ENCODE measurements at regions not wholly inside any gene's neighbourhood (a gene's known extent, or its start where the extent isn't known, plus 50 kb on each side); places are given as distances from the start of the nearest gene placed in this dataset.
"Not testable (repeated sequence)": the region's sequence is repeated elsewhere in the genome, so short reads cannot be mapped to it uniquely, and the experiment has no call there.

DNA sequence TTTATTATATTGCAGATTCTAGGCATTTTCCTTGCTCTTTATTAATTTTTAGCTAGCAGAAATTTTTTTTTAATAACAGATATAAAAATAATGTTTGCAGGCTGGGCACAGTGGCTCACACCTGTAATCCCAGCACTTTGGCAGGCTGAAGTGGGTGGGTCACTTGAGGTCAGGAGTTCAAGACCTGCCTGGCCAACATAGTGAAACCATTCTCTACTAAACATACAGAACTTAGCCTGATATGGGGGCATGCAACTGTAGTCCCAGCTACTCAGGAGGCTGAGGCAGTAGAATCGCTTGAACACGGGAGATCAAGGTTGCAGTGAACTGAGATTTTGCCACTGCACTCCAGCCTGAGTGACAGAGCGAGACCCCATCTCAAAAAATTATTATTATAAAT is 304.6 kb upstream of the KCND2 start:
- not testable (repeated sequence) for DNase-seq

DNA sequence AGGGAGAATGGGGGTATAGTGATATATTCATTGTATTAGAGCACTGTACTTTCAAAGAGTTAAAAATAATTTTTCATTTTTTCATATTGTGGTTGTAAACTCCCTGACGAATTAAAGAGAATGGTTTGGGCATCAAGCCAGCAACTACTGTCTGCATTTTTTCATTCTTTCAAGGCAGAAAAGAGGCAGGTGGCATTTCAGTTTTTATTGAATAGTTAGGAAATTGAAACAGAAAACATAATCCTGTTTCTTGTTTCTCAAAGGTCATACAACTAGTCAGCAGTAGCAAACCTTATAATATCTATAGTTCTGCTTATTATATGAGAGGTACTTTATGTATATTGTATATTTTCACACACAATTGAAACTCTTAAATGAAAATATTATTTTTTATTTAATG is 303.9 kb upstream of the KCND2 start:
- DNase-seq = no peak

DNA sequence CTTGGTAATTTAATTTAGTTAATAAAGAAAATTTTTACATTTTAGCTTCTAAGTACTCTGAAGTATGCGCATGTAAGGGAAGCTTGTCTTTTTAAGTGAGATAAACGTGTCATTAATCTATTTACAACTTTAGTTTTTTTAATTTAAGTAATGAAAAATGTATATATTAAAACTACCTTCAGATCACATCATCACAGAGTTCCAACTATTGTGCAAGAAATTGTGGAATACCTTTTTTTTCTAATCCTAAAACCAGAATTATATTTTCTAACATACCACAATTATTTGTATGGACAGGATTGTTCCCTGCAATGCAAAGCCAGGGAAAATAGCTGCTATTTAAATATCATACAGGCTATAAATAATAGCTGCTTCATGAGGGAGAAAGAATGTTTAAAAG is 303.2 kb upstream of the KCND2 start:
- no peak for DNase-seq

DNA sequence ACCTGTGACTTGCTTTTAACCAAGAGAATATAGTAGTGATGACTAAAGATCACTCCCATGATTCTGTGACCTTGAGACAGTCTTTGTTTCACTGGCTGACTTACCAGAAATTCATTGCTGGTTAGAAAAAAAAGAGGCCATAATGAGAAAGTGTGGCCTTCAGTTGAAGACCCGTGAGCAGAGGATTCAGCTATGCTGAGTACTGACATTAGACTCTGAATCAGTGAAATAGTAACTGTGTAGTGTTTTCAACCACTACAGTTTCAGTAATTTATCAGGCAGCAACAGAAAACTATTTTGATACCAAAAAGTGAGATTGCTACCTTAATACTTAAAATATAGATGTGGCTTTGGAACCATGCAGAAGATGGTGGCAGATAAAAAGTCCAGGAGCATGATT is 298.0 kb upstream of the KCND2 start:
- no peak for DNase-seq

DNA sequence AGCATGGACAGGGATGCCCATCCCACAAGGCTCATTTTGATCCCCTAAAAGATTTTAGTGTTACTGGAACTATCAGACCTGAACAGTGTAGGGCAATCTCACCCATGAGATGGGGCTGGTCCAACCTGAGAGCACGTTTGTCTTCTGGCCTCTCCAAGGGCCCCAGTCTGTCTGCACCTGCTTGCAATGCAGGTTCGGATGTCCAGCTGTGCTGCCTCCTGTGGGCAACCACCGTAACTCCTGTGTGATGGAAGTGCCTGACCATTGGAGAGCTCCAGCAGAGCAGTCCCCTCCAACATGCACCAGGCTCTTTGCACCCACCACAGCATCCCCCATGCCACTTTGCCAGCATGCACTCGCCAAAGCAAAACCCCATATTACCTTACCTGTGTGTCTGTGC is 290.1 kb upstream of the KCND2 start:
- DNase-seq = no peak

DNA sequence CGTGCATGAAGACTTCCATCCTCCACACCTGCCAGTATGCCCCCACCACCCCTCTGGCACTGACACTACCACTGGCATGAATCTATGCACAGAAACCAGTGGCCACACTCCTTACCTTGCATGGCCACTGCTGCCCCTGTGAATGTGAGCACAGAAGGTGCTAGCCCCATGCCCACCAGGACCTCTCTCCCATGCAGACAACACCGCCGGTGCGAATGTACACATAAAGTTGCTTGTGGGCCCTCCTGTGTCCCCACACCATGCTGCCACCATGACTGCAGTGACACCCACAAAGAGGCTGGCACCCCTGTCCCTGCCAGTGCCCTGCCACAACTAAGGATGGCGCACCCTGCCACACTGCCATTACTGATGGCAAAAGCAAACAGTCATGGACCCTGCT is 289.5 kb upstream of the KCND2 start:
- DNase-seq = no peak

DNA sequence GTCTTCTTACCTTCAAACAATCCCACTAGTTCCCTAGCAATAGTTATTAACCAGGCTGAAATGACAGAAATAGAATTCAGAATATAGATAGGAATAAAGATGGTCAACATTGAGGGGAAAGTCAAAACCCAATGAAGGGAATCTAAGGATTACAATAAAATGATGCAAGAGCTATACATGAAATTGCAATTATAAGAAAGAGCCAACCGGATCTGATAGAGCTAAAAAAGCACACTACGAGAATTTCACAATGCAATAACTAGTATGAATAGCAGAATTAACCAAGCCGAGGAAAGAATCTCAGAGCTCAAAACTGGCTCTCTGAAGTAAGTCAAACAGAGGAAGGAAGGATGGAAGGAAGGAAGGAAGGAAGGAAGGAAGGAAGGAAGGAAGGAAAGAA is 288.7 kb upstream of the KCND2 start:
- no peak for DNase-seq

DNA sequence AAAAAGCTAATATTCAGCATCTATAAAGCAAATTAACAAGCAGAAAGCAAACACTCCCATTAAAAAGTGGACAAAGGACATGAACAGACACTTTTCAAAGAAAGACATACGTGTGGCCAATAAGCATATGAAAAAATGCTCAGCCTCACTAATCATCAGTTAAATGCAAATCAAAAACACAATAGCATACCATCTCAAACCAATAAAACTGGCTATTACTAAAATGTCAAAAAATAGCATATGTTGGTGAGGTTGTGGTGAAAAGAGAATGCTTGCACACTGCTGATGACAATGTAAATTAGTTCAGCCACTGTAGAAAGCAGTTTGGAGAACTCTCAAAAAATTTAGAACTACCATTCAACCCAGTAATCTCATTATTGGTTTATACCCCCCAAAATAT is 284.6 kb upstream of the KCND2 start:
- no peak for DNase-seq

DNA sequence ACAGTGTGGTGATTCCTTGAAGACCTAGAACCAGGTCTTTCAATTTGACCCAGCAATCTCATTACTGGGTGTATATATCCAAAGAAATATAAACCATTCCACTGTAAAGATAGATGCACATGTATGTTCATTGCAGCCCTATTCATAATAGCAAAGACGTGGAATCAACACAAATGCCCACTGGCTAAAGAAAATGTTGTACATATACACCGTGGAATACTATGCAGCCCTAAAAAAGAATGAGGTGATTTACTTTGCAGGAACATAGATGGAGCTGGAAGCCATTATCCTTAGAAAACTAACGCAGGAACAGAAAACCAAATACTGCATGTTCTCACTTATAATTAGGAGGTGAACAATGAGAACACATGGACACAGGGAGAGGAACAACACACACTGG is 278.0 kb upstream of the KCND2 start:
- no peak for DNase-seq

DNA sequence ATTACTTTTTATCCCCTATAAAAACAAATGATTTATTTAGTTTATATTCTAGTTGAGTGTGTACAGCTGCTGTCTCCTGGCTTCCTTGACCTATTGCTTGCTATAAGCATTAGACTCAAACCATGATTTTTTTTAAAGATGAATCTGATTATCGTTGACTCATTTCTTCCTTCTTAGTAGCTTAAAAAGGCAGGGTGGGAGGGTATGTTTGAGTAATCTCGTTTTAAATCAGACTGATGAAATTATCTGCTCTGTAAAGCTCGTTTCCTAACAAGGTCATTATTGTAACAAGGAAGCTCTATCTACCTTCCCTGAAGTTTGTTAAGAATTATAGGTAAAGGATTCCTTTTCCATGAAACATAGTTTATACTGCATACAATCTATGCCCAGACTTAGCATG is 276.3 kb upstream of the KCND2 start:
- no peak for DNase-seq

DNA sequence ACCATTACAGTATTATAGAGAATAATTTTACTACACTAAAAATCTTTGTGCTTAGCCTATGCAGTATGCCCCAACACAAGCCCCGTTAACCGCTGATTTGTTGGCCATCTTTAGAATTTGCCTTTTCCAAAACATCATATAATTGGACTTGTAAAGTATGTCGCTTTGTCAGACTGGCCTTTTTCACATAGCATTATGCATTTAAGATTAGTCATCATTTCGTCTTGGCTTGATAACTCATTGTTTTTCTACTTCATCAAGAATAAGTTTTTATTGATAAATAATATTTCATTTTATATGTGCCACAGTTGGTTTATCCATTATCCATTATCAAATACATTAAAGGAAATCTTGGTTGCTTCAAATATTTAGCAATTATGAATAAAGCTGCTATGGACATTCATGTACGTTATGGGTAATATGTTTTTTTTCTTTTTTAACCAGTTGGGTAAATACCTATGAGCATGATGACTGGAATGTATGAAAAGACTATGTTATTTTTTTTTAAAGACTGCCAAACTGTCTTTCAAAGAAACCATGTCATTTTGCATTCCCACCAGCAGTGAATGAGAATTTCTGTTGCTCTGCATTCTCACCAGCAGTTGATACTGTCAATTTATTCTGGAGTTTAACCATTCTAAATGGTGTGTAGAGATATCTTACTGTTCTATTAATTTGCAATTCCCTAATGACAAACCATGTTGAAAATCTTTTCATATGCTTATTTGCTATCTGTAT is 273.1 kb upstream of the KCND2 start:
- no peak for DNase-seq

DNA sequence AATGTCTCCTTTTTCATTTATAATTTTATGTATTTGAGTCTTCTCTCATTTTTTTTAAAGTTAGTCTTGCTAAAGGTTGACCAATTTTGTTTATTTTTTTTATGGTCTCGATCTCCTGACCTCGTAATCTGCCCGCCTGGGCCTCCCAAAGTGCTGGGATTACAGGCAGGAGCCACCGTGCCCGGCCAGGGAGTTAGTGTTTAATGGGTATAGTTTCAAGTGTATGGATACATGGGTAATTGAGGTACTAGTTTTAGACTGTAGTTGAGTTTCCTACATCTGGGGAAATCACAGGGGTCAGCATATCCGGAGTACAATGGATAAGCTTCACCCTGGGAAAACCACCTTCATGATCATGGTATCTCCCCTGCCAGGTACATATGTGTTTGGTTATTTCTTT is 267.3 kb upstream of the KCND2 start:
- no peak for DNase-seq

DNA sequence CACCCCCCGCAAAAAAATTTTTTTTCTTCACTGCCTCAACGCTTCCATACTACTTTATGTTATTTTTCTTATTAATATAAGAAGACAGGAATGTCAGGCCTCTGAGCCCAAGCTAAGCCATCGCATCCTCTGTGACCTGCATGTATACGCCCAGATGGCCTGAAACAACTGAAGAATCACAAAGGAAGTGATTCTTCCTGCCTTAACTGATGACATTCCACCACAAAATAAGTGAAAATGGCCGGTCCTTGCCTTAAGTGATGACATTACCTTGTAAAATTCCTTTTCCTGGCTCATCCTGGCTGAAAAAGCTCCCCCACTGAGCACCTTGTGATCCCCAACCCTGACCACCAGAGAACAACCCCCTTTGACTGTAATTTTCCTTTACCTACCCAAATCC is 258.7 kb upstream of the KCND2 start:
- DNase-seq = not testable (repeated sequence)

DNA sequence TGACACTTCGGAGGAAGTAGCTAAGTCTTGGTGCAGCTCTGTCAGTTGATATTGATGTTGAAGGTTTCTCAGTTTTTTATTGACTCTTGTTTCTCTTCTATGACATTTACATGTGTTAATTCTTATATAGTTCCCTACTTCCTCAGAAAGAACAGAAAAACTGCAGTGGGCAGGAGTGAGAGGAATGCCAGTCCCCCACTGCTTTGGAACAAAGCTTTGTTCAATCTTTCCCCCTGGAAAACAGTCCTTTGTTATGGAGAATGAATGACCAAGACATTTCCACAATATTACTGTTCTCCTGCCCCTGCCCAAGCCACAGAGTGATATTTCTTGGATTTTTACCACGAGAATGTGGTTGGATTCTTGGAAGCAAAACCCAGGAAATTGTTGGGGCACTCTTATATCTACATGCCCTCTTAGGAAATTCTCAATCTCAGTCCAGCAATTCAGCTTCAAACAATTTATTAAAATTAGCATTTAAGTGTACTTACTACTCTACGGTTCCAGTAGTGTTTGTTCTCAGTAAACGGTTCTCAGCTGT is 258.0 kb upstream of the KCND2 start:
- no peak for DNase-seq

DNA sequence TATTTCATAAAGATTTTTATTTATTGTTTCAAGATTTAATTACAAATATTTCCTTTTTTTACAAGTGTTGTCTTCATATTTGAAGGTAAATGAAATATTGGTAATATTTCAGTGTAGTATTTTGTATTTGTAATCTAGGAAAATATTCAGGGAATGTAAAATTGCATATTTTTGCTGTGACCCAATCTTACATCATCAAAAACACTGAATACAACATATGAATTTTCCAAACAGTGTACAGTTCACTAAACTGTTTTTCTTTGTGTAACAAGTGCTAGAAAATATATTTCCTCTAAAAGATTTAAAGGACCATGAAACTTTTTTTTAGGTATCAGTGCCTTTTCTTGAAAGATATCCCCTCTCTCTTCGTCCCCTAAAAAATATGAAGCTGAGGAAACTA is 251.9 kb upstream of the KCND2 start:
- no peak for DNase-seq

DNA sequence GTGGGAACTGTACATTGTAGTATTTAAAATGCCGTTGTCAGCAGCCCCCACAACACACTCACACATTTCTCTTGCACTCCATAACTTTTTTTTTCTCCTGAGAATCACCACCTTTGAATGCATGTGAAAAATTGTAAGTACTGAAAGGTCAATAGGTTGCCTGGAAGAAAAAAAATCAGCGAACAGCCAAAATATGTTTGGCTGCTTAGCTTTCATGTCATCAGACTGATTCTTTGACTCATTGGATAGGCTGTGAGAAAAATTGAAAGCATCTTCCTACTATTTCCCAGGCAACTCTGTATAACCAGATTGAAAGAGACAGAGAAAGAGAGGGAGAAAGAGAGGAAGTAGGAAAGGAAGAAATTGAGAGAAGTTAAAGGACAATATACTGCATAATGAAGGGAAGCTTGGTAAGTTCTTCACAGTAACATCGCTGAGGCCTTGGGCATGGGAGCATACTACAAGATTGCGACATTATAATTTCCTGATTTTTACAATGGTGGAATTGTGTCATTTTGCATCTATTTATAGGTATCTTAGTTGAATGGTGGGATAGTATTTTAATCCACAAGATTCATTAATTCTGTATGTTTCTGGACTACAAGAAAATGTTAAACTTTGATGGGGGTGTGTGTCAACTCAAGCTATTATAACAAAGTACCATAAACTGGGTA is 249.3 kb upstream of the KCND2 start:
- no peak for DNase-seq

DNA sequence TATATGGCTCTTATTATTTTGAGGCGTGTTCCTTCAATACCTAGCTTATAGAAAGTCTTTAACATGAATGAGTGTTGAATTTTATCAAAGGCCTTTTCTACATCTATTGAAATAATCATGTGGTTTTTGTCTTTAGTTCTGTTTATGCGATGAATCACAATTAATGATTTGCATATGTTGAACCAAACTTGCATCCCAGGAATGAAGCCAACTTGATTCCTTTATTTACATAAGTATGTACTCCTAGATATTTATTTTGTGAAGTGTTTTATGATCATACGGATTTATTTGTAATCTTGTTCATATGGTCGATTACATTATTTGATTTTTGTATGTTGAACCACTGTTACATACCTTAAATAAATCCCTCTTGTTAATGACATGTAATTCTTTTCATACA is 244.3 kb upstream of the KCND2 start:
- no peak for DNase-seq

DNA sequence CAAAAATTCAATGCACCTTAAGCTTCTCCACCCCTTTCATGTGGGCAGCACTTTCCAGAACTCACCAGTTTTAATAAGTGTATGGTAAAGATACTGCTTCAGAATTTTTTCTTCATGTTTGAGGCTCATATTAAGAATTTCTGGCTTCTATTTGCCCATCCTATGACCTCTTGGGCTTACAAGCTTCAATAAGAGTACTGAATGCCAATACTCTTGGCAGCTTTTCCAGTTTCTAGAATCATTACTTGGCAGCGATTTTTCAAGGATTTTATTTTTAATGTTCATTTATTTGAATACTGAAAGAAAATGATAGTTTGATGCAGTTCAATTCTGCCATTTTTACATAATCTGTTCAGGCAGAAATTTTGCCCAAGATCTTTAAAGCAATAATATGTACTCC is 242.1 kb upstream of the KCND2 start:
- no peak for DNase-seq

DNA sequence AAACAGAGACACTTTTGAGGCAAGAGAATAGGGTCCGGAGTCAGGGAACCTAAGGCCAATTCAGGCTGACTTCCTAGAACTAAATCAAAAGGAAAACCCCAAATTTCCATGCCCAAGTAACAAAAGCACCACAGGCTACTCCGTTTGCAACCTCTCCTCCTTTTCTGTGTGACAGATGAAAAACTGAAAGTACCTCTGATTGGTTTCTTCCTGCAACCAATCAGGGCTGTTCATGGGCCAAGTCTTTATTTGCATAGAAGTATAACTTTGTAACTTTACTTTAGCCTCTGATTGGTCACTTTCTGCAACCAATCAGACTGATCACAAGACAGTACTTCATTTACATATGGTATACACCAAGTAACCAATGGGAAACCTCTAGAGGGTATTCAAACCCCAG is 239.9 kb upstream of the KCND2 start:
- DNase-seq = no peak

DNA sequence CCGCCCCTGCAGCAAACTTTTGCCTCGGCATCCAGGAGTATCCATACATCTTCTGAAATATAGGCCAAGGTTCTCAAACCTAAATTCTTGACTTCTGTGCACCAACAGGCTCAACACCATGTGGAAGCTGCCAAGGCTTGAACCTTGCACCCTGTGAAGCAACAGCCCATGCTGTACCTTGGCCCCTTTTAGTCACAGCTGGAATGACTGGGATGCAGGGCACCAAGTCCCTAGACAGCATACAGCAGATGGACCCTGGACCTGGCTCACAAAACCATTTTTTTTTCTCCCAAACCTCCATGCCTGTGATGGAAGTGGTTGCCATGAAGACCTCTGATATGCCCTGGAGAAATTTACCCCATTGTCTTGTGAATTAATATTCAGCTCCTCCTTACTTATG is 233.8 kb upstream of the KCND2 start:
- no peak for DNase-seq

DNA sequence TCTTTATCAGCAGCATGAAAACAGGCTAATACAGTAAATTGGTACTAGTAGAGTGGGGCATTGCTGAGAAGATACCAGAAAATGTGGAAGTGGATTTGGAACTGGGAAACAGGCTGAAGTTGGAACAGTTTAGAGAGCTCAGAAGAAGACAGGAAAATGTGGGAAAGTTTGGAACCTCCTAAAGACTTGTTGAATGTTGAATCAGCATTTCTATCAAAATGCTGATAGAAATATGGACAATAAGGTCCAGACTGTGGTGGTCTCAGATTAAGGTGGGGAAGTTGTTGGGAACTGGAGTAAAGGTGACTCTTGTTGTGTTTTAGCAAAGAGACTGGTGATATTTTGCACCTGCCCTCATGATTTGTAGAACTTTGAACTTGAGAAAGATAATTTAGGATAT is 231.2 kb upstream of the KCND2 start:
- DNase-seq = no peak

DNA sequence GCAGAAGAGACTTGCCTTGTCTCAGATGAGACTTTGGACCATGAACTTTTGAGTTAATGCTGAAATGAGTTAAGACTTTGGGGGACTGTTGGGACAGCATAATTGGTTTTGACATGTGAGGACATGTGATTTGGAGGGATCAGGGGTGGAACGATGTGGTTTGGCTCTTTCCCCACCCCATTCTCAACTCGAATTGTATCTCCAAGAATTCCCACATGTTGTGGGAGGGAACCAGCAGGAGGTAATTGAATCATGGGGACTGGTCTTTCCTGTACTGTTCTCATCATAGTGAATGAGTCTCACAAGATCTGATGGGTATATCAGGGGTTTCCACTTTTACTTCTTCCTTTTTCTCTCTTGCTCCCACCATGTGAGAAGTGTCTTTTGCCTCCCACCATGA is 229.7 kb upstream of the KCND2 start:
- no peak for DNase-seq

DNA sequence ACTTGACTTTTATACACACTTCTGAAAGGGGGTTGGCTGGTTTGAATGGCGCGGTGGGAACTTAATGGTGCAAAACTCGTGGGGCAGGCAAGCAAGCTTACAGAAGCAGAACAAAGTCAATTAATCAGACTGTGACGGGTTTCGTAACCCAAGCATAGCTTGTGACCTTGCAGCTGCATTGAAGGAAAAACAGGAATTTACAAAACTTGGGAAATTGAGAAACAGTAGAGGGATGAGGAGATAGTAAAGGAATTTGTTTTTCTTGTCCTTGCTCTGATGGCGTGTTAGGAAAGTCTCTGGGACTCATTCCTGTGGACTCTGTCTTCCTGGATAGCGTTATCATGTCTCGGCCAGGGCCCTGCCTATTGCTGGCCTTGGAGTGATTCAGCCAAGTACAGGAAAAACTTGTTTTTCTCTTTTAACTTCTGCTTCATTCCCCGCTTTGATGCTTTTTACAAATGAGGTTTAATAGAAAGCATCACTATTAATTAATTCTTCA is 220.0 kb upstream of the KCND2 start:
- no peak for DNase-seq

DNA sequence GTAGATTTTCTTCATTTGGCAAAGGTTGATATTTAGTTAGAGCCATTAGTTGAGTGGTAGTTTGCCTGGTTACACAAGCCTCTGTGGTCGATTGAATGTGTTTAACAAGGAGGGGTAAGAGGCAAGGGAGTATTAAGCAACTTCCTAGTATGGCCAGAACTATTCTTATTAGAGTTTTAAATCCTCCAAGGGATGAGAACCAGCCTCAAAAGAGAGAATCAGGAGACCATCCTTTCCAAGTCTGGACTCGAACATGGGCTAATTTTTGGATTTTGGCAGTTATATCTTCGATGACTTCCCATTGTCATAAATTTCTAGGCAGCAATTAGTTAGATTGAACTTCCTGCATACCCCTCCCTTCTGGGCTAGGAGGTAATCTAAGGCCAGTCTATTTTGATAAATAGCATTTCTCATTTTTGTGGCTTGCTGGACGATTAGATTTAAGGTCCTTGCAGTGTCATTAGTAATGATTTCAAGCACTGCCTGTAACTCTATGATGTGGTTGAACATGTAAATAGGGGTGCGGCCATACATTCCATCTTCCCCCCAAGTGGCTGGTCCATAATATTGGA is 219.5 kb upstream of the KCND2 start:
- no peak for DNase-seq
